GM18502 (cell line): ENCODE measurements at regions not wholly inside any gene's neighbourhood (a gene's known extent, or its start where the extent isn't known, plus 50 kb on each side); places are given as distances from the start of the nearest gene placed in this dataset.
A peak's percentile ranks its signal among the peaks of the same experiment; 100 is the strongest.
"Not testable (repeated sequence)": the region's sequence is repeated elsewhere in the genome, so short reads cannot be mapped to it uniquely, and the experiment has no call there.

Source experiments
- ATAC-seq: cut with Tn5 transposase; IDR thresholded peaks from one replicate; pipeline ENCODE4 v1.9.1; 2021; ENCODE audit warnings: mild to moderate bottlenecking; ENCODE audit not compliant: unreplicated experiment, poor library complexity

DNA sequence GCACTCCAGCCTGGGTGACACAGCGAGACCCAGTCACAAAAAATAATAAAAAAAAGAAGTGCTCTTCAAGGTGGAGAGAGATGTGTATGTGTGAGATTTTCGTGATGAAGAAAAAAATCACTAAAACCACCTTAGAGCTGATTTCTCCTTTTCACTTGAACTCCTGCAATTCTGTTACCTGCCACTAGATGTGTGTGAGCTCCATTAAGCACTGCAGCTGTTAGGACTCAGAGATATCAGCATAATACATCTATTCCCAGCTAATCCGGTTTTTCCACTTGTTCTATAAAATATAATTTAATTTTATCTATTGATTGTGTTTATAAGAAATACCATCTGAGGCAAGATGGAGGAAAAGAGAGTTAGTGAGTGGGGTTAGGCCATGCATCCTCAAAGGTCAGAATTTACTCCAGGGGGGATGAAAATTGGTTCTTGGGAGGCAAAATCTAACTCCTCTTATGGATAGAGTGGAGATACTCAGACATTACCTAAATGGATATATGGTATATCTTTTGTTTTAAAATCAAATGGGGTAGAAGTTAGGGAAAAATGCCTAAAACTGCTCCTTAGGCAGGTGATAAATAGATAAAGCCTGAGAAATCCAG lies 152.7 kb downstream of the IL20RB start:
- ATAC-seq = peak; percentile 76

DNA sequence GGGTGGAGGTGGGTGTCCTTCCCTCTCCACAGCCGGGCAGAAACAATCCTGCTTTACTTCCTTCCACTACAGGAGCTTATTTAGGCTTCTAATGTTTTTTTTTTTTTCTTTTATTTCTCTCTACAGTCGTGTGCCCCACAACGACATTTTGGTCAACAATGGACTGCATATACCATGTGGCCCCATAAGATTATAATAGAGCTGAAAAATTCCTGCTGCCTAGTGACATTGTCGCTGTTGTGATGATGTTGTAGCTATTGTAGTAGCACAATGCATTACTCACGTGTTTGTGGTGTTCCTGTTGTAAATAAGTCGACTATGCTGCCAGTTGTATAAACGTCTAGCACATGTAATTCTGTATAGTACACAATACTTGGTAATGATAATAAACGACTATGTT lies 153.7 kb downstream of the IL20RB start:
- ATAC-seq = no peak

DNA sequence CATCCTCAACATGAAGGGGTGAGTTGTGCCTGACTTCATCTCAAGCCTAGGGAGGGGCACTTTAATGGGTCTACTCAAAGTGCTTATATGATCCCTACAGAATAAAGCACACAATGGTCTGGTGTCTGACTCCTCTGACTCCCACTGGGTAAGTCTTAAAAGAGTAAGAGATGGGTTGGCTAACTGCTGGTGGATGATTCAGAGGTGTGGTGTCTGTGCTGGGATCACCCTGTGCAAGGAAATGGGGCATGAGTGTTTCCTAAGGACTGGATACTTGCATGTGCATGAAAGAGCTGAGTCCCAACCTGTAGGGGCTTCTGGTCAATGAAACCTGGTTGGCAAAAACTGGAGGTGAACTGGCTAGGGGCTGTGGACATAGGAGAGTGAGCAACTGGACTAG lies 158.8 kb downstream of the IL20RB start:
- ATAC-seq = no peak

DNA sequence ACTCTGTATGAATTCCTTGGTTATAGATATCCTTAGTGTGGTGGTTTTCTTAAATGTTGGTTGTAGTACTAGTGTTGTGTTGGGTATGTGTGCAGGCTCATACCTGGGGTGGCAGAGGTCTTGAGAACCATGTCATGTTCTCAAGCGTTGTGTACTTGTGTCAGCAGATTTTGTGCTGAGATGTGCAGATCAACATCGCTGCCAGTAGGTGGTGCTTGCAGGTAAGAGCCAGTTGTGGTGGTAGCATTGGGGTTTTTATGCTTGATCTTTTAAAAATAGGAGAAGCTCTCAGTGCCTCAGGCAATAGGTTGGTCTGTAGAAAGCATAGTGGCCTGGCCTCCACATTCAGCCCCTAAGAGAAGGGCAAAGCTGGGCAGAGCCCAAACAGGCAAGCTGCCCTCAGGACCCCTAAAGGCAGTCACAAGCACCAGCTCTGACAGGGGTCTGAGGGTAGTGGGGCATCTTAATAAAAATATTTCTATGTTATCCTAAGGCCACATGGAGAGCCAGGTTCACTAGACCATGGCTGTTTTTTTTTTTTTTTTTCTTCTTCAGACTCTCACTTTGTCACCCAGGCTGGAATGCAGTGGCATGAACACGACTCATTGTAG lies 164.0 kb downstream of the IL20RB start:
- peak; percentile 64 for ATAC-seq

DNA sequence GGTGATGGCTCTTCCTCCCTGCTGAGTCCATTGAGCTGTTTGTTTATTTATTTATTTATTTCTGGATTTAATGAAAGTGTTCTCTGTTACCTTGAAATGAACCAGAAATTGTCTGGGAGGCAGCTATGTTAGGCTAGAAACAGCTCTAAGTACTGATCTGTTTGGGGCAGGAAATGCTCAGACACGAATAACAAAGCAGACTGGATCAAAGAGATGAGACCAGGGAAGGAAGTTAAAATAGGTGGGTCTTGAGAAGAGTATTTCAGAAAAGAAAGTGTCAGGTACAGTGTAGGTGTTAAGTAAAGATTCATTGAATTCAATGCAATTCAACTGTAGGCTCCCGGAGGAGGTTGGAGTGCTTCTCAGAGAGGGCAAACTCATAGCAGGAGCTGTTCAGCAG lies 173.3 kb downstream of the IL20RB start:
- ATAC-seq = no peak

DNA sequence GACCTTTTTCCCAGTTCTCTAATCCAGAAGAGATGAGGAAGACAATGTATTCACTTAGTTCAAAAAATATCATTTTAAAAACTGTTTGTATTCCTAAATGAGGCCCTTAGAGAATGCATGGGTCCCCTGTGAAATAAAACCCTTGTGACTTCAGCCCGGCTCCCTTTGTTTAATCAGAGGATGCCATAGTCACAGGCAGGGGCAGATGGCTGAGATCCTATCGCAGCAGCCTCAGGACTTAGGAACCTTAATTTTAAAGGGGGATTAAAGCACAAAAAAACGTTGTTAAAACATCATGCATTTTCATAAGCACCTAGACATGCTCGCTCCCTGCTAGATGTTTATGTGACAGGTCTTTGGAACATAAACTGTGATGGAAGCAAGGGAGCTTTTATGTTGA lies 176.6 kb downstream of the IL20RB start:
- no peak for ATAC-seq

DNA sequence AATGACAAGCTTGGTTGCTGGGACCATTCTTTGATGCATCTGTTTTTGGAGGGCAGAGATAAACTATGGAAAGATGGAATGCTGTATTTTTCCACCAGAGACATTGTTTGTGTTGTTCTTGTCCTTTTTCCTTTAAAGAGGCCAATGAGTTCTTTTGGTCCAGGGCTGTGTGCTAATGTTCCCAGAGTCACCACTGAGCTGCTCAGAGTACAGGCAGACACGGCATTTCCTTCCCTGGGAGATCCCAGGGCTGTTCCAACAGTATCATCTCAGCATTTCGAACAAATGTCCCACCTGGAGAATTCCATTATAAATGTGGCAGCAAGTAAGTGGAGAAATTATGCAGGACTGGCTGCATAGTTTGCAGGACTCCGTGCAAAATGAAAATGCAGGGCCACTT lies 190.6 kb downstream of the IL20RB start:
- ATAC-seq = no peak

DNA sequence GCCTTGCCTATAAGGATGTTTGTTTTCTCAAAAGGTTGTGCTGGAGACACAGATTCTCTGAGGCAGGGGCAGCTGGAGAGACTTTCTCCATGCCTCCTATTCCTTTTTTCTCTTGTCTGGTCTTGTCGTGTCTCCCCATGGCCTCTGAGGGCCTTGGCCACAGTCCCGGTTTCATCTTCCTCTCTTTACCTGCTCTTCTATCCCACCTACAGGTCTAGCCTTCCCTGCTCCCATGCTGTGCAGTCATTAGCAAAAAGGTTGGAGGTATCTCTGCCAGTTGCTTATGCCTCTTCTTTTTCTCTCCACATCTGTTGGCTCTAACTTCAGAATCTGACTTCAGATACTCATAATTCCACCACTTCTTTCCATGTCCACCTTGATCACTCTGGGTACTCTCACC lies 191.1 kb downstream of the IL20RB start:
- ATAC-seq = no peak

DNA sequence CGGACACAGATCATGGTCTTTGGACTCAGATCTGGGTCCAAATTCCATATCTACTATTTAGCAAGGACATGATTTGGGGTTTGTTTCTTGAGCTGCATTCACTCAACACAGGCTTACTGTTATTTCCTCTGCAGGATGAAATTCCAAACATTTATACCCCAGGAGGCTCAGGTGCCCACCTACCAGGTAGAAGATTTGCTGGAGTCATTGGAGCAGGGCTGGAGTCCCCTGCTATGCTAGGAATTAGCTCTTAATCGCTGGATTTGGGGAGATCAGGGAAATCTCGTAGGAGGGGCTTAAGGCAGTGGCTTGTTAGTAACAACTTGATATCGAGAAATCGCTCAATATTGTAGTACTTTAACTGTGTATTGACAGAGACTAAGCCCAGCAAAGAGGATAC lies 193.0 kb downstream of the IL20RB start:
- ATAC-seq = no peak

DNA sequence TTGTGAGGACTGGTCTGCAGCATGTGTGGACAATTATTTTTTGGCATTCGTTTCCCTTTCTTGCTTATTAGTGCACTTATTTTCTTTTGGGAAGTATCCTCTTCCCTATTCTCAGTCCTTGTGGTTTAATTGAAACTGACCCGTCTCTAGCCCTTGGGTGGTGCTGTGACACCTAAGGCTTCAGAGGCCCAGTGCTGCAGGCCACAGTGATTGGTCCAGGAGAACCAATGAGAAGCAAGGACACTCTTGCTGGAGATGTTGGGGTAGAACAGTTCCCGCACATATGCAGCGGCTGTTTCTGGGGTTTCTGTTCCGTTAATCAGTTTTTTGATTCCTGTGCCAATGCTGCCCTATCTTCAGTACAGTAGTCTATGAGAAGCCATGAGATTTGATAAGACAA lies 195.3 kb downstream of the IL20RB start:
- ATAC-seq = not testable (repeated sequence)

DNA sequence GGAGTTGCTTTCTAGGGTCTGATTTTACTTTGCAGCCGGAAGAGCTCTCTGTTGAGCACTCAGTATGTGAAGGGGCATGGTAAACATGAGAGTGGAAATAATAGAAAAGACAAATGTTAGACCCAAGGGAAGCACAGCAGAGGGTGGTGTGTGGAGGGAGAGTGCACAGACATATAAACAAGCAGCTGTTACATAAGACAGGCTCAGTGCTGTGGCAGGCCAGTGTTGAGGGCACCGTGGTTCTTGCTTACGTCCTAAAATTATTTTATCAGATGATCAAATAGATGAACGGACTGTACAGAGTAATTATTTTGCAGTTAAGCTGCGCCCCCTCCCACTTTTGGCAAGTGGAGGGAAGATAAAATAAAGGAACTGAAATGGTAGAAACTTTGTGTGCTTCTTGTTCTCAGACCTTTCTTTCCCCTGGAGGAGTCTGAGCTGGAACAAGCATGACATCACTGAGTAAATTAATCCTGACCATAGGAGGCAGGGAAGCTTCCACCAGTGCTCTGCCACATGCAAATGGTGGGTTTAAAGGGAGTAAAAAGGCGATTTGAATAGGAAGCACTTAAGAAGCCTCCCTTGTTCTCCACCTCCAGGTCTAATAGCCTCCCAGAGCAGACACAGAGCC lies 205.6 kb downstream of the IL20RB start:
- no peak for ATAC-seq

DNA sequence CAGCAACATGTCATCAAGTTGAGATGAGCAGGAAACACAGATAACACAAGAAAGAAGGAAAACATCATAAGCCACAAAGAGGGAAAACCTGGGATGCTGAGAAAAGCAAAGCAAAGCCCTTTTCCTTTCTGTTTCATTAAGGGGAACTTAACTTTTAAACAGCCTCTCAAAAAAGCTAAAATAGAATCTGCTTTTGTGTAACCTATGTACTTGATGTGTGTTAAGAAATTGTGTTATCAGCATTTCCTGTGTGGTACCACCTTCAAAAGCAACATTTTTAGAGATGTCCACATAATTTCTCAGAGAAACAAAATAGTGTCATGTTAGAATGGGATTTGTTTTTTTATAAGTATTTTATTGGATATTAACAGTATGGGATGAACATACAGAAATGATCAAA lies 206.2 kb downstream of the IL20RB start:
- no peak for ATAC-seq

DNA sequence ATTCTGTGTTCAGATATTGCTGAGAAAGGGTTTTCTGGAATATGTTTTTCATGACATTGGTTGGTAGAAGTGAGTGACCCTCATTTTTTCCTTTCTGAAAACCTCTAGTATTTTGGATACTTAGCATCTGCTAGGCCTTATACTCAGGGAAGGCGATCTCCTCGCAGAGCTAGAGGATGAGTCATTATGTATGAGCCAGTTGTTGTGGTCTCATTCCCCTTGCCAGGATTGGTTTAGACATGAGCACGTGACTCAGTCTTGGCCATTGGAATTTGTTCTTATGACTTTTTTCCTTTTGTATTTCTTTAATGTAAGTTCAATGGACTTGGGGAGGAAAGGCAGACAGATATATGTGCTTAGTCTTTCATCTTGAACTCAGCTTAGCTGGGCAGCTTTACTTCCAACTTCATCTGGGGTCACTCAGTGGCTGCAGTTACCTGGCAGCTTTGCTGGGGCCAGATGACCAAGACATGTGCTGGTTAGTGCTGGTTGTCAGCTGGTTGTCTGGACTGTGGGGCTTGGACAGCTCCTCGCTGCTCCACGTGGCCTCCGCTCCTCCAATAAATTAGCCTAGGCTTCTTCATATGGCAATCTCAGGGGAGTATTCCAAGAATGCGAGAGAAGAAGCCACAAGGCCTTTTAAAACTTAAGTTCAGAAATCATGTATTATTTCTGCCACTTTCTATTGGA lies 207.5 kb downstream of the IL20RB start:
- ATAC-seq = no peak

DNA sequence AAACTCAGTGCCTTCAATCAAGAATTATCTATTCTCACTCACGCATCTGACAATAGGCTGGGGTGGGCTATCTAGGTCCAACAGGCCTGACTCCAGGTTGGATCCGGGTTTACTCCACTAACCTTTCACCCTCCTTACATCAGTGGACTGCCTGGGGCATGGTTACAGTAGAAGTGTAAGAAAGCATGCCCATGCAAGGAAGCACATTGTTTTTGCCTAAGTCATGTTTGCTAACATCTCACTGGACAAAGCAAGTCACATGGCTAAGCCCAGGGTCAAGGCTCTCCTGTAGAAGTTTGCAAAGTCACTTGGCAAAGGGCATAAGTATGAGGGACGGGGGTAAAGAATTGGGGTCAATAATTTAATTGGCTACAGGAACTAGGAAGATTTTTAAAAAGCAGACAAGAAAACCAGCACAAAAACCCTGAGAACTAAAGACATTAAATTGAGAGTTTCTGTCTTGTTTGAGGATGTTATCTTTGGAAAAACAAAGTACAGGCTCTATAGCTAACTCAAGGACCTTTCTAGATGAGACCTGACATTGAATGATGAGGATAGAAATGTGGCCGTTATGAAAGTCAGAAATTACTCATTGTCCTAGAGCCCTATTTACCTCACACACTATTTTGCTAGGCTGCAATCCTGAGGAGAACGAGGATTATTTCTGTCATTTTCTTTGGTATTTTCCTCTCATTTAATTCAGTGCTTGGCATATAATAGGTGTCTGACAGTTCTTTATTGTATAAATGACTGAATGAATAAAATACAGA lies 214.2 kb downstream of the IL20RB start:
- ATAC-seq = no peak

DNA sequence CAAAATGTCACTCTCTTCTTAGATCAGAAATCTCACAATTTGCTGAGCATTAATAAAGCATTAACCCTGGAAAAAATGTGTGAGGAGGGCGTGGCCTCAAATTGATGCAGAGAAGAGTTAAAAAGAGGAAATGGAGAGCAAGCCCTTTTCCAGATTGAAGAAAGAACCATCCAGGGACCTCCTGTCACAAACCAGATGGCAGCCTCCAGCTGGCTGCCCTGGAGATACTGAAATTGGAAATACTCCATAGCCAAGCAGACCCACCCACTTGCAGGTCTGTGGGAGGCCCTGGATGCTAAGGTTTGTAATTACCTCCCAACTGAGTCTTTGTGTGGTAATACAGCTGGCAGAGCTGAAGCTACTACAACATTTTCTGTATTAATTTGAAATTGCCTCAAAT lies 214.9 kb downstream of the IL20RB start:
- ATAC-seq = no peak

DNA sequence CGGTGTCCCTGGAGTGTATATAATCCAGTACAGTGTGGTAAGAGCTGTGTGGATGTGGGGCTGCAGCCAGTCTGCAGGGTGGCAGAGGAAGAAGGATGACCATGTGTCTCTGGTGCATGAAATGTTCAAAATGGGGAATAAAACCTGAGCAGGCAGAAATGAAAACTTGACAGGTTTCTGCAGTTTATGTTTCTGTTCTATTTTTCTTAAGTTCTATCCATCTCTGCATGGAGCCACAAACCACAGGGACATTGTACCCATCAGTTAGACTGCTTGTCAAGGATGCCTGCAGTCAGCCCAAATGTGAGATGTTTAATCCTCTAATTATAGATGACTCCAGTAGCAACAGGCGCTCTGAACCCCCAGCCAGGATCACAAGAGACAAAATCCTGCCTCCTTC lies 216.7 kb downstream of the IL20RB start:
- ATAC-seq = no peak

DNA sequence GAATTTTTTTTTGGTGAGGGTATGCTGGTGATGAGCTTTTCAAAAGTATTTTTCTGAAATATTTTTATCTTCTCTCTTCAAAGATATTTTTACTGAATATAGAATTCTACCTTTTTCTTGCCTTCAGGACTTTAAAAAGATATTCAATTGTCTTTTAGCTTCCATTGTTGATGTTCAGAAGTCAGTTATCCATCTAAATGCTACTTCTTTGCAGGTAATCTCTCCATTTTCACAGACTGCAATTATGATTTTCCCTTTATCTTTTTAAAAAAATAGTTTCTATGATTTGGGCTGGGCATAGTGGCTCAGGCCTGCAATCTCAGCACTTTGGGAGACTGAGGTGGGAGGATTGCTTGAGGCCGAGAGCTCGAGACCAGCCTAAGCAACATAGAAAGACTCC lies 222.4 kb downstream of the IL20RB start:
- ATAC-seq = no peak

DNA sequence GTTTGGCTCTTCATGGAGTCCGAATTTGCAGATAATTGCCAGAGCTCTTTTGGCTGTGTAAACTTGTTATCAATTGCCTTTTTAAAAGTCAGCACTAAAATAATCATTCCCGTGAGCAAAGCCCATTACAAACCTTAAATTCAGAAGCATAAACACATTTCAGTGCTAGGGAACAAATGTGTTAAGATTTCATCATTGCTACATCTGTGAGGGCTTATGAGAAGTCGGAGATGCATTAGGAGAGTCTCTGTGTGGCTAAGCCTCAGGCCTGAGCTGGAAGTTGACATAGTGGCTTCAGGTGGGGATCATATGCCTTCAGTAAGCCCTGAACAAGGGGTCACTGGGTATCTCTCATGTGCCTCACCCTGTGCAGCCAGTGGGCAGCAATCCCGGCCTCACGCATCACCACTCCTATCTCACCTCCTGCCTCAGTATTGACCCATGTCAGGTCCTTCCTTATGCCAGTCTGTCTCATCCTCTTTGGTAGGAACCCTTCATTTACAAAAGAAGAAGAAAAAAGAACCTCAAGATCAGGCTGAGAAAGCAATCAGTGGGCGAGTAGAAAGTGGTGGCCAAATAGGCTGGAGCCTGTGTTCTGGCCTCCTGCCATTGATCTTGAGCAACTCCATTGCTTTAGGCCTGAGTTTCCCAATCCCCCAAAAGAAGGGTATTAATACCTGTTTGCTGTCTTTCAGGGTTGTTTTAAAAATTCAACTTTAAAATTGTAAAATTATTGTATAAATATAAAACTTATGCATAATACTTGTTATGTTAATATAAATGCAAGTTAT lies 233.5 kb downstream of the IL20RB start:
- no peak for ATAC-seq

DNA sequence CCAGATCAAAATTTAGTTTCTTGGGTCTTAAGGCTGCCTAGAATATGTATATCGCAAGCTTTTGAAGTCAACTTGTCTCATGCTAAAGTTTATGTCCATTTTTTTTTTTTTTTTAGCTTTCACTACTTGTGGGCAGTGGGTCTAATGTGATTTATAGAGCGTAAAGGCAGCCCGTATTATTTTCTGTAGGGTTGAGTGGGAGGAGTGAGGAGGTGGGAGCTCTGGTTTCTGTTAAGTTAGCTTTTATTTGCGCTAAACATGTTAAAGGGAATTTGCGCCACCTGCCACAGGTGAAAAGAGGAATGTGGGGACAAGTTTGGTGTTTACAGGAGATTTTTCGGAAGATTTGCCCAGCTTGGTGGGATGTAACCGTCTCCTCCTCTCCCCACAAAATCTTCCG lies 234.2 kb downstream of the IL20RB start:
- no peak for ATAC-seq

DNA sequence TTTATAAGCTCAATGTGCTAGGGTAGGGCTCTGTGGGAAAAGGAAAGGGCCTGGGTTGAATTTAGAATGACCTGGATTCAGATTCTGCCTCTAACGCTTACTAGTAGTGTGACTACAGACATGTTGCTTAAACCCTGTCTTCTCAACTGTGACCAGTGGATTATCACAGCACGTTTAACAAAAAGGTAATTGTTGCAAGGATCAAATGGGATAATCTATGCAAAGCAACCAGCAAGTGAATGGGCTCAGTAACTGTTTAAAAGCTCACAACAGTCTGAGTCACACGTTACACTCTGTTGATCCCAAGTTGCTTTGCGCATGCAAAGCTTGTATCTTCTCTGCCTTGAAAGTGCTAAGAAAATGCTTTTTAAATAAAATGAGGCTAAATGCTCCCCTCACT lies 236.5 kb downstream of the IL20RB start:
- ATAC-seq = no peak
